NCI-H187 (cell line): ENCODE measurements at regions not wholly inside any gene's neighbourhood (a gene's known extent, or its start where the extent isn't known, plus 50 kb on each side); places are given as distances from the start of the nearest gene placed in this dataset.

Source experiments
- DNase-seq, 2 experiments: peaks; one replicate each; lab custom pipeline; 2025; lab: John Stamatoyannopoulos, UW

- no peak for DNase-seq
These were observed 823.8 kb upstream of the HS6ST1 start for GRCh38 chr2:129142465-129142864.

GRCh38 chr2:129144082-129144791 lies 825.6 kb upstream of the HS6ST1 start:
- no peak for DNase-seq

- no peak for DNase-seq
These were observed 827.0 kb upstream of the RAB6C start for GRCh38 chr2:129152514-129152913.

GRCh38 chr2:129160879-129161278 lies 818.6 kb upstream of the RAB6C start:
- no peak for DNase-seq

GRCh38 chr2:129164220-129164949 lies 815.1 kb upstream of the RAB6C start:
- no peak for DNase-seq

- no peak for DNase-seq
These were observed 814.5 kb upstream of the RAB6C start for GRCh38 chr2:129165006-129165405.

- DNase-seq, result no peak
These were observed 812.0 kb upstream of the RAB6C start for GRCh38 chr2:129167456-129167855.

- DNase-seq, result no peak
These were observed 808.9 kb upstream of the RAB6C start for GRCh38 chr2:129170570-129170969.

DNA sequence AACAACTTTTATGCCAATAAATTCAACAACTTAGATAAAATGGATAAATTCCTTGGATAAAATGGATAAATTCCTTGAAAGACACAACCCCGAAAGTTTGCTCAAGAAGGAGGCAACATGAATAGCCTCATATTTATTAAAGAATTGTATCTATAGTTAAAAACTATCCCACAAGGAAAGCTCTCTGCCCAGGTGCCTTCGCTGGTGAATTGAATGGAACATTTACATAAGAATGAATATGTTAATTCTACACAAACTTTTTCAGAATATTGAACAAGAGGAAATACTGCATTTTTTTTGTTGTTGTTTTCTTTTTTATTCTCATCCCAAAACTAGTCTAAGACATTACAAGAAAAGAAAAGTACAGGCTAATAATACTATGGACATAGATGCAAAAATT lies 805.3 kb upstream of the RAB6C start:
- DNase-seq, result no peak

DNA sequence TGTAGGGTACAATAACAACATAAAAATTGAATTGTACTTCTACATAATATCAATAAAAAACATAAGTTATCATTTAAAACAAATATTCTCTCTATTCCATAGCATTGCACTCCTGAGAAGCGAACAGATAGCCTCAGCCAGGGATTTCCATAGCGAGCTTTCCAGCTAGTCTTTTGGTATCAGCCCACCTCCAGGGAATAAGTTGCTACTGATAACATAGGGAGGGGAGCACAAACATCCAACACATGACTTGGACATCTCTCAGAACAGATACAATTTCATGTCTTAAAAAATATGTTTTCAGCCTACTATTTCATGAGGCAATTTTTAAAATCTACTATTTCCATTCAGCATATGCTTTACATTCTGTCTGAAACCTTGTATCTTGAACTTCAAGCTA lies 804.4 kb upstream of the RAB6C start:
- DNase-seq, result no peak

DNA sequence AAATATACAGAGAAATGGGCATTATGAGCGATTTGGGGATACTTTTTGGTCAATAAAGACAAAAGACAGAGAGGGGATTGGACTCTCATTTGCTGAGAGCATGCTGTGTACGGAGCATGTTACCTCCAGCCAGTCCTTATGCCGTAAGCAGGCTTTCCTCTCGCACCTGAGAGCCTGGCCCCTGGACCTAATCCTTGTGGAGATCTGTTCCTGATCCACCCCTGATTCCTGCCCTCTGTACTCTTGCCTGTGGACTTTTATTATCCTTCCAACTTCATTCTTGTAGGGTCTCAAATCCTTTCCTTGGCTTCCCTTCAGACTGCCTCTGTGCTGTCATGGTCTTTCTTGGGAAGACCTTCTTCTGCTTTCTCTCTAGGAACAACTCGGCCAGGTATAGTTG lies 803.1 kb upstream of the RAB6C start:
- DNase-seq, result no peak

DNA sequence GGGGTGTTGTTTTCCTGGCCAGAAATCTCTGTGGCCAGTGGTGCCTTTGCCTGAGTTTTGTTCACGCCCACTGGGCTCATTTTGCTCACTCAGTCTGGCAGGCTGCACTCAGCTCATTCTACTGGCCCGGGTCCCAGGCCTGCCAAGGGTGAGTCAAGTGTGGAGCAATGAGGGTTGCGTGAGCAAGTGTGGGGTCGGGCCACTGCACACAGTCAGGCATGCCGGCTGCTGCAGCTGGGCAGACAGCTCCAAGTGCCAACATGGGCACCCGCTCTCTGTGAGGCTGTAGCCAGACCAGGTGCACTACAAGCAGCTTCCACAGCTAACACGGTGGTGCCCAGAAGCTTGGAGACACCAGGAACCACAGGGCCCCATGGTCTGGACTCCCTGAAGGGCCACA lies 801.1 kb upstream of the RAB6C start:
- no peak for DNase-seq

DNA sequence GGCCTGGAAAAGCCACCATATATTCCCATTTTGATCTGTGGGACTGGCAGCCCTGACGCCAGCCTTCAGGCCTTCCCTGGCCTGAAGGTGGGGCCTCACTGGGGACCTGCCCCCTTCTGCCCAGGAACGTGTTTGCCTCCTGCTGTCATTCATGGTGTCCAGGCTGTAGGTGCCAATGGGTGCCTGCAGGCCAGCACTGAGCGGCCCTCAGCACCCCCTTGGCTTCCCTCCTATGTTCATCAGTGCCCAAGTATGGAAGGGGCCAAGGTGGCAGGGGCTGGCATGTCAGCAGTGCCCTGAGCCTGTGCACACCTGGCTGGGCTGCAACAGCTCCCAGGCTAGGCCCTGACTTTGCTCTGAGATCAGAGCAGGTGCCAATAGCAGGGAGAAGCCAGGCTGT lies 800.3 kb upstream of the RAB6C start:
- DNase-seq, result no peak

DNA sequence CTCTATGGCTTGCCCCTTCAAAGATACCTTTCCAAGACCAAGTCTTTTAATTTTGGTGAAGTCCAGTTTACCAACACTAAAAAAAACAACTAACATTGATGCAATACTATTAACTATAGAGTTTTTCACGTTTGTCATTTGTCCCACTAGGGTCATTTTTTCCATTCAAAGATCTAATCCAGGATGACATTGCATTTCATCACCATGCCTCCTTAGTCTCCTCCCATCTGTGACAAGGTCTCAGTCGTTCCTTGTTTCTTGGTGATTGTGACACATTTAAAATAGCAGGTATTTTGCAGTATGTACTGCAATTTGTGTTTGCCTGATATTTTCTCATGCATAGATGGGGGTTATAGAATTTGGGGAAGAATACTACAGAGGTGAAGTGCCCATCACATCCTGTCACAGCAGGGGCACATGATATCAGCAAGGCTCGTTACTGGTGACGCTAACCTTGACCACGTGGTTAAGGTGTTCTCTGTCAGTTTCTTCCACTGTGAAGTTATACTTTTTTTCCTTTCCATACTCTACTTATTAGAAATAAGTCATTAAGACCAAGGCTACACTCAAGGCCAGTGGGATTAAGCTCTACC lies 799.2 kb upstream of the RAB6C start:
- DNase-seq, result no peak

GRCh38 chr2:129181433-129181832 lies 798.0 kb upstream of the RAB6C start:
- DNase-seq, result no peak

DNA sequence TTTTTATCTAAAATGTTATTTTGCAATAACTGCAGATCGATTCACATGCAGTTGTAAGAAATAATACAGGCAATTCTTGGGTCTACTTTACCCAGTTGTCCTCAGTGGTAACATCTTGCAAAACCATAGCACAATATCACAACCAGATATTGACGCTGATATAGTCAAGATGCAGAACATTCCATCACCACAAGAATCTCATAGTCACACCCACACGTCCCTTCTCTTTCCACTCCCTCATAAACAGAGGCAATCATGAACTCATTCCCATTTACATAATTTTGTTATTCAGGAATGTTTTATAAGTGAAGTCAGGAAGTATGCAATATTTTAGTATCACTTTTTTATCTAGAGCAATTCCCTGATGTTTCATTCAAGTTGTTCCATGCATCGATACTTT lies 797.5 kb upstream of the RAB6C start:
- no peak for DNase-seq

DNA sequence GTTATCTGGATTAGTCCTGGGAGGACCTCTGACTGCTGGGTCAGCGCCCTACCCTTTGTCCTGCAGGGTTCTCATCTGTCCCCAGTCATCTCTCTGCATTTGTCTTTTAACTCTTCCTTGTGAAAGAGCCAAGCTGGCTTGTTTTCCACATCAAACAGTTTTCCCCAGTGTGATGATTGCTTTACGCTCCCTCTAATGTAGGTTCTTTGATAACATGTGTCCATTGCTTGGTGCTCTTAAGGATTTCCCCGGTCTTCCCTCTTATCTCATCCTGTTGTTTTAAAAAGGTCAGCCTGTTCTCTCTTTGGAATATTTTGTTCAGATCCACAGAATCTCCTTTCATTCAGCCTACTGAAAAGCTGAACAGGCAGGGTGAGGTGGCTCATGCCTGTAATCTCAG lies 792.1 kb upstream of the RAB6C start:
- no peak for DNase-seq

DNA sequence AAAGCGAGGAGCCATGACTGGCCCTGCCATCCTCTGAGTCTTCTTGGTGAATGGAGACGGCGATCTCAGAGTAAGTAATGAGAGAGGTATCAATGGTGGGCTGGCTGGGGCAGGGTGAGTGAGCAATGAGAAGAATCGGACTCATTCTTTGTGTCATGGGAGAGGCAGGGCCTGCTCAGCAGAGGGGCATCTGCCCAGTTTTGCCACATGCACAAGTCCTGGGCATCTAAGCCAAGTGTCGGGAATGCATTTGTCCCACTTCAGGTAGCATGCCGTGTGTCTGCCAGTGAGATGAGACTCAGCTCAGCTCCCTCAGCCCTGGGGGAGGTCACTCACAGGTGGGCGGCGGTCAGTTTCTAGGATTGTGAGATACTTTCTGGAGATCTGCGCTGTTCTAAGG lies 791.0 kb upstream of the RAB6C start:
- no peak for DNase-seq

DNA sequence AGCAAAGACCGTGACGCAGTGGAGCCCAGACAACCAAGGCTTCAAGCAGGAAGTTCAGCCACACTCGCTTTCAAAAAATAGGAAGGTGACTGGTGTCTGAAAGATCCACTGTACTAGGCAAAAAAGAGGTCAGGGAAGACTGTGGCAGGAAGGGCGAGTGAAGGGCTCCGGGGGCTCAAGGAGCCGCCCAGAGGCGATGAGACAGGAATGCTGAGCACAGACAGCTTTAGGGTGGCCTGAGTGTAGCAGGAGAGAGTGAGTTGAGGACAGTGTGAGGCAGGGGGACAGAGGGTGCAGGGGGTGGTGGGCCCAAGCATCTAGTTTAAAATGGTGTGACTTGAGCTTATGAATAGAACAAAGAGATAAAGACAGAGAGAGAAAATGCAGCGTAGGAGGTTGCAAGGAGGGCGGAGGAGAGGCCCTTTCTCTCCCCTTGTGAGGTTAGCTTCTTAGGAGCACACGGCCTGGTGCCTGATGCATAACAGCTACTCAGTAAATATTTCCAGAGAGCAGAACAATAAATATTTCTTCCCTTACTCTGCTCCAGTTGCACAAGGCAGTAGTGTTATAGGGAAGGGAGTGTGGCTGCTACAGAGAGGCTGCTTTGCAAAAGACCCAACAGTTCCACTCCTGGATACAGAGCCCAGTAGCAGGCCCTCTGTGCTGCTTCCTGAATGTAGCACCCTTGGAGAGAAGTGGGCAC lies 789.7 kb upstream of the RAB6C start:
- no peak for DNase-seq

GRCh38 chr2:129190494-129190893 lies 789.0 kb upstream of the RAB6C start:
- DNase-seq, result no peak

DNA sequence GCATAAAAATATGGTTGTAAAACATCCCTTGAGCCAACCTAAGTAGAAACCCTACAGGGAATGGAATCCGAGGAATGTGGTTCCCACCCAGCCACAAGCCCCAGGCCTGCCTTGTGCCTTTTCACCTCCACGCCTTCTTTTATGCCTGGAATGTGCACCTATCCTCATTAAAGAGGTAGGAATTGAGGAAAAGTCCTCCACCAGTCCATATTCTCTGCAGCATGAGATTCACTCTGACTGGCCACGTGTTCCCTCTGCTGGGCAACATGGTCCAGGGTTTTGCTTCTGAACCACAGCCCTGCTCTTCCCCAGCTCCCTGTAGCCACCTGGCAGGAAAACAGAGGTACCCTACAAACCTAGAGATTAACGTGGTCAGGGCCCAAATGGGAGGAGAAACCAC lies 787.9 kb upstream of the RAB6C start:
- DNase-seq, result no peak

- no peak for DNase-seq
These were observed 787.3 kb upstream of the RAB6C start for GRCh38 chr2:129192117-129192516.

GRCh38 chr2:129192841-129193253 lies 786.6 kb upstream of the RAB6C start:
- DNase-seq, result no peak
